ENCODE measurements at regions not wholly inside any gene's neighbourhood (a gene's known extent, or its start where the extent isn't known, plus 50 kb on each side); places are given as distances from the start of the nearest gene placed in this dataset.

DNA sequence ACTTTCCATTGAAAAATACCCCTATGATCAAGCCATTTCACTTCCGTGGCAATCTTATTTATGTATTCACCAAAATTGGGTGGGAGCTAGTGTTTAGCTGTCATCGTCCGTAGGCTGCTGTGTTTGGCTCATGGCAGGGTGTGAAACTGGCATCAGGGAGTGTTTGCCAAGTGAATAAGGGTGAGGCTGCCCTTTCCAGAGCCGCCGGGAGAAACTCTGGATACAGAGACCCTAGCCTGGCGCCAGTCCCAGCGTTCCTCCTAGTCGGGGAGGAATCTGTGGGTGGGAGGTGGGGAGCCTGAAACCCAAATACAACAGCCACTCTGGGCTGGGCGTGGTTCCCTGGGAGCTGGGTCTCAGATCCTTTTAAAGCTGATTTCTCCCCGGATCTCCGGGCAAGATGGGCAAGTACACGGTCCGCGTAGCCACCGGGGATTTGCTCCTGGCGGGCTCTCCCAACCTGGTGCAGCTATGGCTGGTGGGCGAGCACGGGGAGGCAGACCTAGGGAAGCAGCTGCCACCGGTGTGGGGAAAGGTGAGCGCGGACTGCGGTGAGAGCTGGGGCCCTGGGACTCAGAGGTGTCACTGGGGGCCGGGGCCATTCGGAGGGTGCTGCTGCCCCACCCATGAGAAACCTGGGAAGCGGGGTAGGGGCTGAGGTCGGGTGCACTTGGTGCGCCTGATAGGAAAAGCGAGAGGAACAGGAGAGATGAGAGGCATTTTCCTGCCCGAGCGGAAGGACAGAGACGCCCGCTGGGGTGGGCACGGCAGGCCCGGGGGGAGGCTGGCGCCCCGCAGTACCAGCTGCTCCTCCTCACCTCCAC, 62.1 kb upstream of the TEKT1 start:
- H3K27ac Mint-ChIP-seq: no peak overlapping the region
- H3K4me3 Mint-ChIP-seq: no peak overlapping the region
- H3K4me1 Mint-ChIP-seq (ENCODE audit: low read depth): no peaks in the 10 kb centered on the region
- peaks cover 28% of the 10 kb centered on the region for H3K27me3 Mint-ChIP-seq (ENCODE audit: low read depth)
- H3K36me3 Mint-ChIP-seq (ENCODE audit: low read depth): peaks cover 2% of the 10 kb centered on the region
- peaks cover 3% of the 10 kb centered on the region for H3K9me3 Mint-ChIP-seq

DNA sequence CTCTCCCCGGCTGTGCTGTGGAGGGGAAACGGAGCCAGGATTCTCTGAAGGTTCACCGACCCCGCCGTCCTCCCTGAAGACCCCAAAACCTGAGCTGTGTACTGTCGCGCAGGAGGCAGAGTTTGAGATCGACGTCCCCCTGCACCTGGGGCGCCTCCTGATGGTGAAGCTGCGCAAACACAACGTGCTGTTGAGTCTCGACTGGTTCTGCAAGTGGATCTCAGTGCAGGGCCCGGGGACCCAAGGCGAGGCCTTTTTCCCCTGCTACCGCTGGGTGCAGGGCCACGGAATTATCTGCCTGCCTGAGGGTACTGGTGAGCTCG, 62.6 kb upstream of the TEKT1 start:
- Mint-ChIP-seq H3K36me3 (ENCODE audit: low read depth) (no peaks in the 10 kb centered on the region), H3K27me3 (ENCODE audit: low read depth) (peaks cover 25% of the 10 kb centered on the region), H3K4me1 (ENCODE audit: low read depth) (no peaks in the 10 kb centered on the region), H3K9me3 (no peaks in the 10 kb centered on the region), H3K27ac (no peak overlapping the region), H3K4me3 (no peak overlapping the region)

DNA sequence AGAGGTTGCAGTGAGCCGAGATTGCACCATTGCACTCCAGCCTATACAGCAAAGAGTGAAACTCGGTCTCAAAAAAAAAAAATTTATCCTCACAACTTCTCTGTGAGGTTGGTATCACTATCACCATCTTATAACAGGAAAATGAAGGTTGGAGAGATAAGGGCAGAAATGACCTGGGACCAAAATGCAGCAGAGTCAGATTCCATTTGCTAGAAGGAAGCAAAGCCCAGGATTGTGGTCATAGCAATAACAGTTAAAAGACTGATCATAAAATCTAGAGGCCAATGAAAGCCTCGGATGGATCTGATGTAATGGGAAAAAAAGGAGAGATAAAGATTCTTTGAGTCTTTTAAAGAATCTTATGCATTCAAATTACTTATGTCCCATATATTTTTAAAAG, 69.6 kb upstream of the TEKT1 start:
- no peak overlapping the region for H3K27ac Mint-ChIP-seq
- H3K27me3 Mint-ChIP-seq (ENCODE audit: low read depth): peaks cover 3% of the 10 kb centered on the region
- no peaks in the 10 kb centered on the region for H3K9me3 Mint-ChIP-seq
- H3K4me3 Mint-ChIP-seq: no peak overlapping the region
- H3K36me3 Mint-ChIP-seq (ENCODE audit: low read depth): no peaks in the 10 kb centered on the region
- no peaks in the 10 kb centered on the region for H3K4me1 Mint-ChIP-seq (ENCODE audit: low read depth)

DNA sequence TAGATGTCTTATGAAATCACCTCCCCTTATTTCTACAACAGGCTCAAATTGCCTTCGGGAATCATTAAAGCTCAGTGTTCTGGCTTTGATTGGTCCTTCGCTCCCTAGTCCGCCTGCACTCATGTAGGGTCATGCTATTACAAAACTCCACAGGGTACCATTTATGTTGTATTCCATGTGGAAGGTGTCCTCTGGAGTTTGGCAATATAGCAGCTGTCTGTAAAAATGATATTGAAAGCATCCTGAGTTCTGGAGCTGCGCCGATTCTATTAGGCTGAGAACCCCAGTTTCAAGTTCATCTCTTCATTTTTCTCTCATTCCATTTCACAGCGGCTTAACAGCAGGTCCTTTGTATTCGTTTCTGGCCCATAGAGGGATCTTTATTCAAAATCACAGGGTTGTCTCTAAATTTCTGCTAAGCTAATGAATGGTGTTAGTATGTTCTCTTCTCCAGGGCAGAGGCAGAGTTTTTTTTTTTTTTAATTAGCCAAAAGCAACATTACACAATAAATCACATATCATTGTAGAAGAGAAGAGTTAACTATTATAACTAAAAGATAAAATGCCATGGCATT, 71.9 kb upstream of the TEKT1 start:
- no peaks in the 10 kb centered on the region for H3K9me3 Mint-ChIP-seq
- H3K27me3 Mint-ChIP-seq (ENCODE audit: low read depth): no peaks in the 10 kb centered on the region
- H3K4me1 Mint-ChIP-seq (ENCODE audit: low read depth): no peaks in the 10 kb centered on the region

DNA sequence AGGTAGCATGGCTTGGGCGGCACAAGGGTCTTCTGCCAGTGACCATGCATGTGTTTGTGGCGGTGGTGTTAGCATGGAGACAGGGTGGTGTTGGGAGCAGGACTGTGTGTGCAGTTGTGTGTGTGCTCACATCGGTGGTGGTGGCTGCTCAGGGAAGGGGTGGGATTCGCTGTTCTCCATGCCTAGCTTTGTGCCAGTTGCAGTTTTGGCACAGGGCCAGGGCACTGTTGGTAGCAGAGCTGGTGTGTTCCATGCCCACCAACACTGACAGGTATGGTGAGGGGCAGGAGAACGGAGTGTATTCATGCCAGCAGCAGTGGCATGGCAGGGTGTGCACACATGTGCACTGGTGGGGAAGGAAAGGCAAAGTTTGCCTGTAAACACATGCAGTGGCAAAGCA, 77.3 kb upstream of the TEKT1 start:
- no peaks in the 10 kb centered on the region for H3K9me3 Mint-ChIP-seq
- H3K36me3 Mint-ChIP-seq (ENCODE audit: low read depth): no peaks in the 10 kb centered on the region
- H3K4me3 Mint-ChIP-seq: no peak overlapping the region
- H3K27me3 Mint-ChIP-seq (ENCODE audit: low read depth): peaks cover 21% of the 10 kb centered on the region
- H3K4me1 Mint-ChIP-seq (ENCODE audit: low read depth): peaks cover 17% of the 10 kb centered on the region
- no peak overlapping the region for H3K27ac Mint-ChIP-seq

More for the DNA sequence above, 71.9 kb upstream of the TEKT1 start:
- Mint-ChIP-seq H3K4me3 (no peak overlapping the region), H3K27ac (no peak overlapping the region), H3K36me3 (ENCODE audit: low read depth) (no peaks in the 10 kb centered on the region)

DNA sequence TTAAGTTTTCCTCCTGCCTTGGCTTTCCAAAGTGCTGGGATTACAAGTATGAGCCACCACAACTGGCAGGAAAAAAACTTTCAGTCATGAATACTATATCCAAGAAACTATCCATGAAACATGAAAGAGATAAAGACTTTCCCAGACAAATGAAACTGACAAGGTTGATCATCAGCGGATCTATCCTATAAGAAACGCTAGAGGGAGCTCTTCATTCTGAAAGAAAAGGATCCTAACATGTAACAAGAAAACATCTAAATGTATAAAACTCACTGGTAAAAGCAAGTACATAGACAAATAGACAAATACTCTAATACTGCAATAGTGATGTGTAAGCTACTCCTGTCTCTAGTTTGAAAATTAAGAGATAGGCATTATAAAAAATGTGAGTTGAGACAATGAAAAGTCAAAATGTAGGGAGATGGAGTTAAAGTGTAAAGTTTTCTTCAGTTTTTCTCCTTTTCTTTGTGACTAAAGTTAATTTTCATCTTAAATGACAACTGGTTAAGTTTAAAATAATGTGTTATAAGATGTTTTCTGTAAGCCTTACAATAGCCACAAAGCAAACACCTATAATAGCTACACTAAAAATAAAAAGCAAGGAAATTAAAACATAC, 79.6 kb upstream of the TEKT1 start:
- Mint-ChIP-seq H3K9me3 (no peaks in the 10 kb centered on the region), H3K4me1 (ENCODE audit: low read depth) (peaks cover 22% of the 10 kb centered on the region), H3K4me3 (peak overlapping the region; percentile 14), H3K36me3 (ENCODE audit: low read depth) (no peaks in the 10 kb centered on the region), H3K27me3 (ENCODE audit: low read depth) (peaks cover 21% of the 10 kb centered on the region), H3K27ac (no peak overlapping the region)

DNA sequence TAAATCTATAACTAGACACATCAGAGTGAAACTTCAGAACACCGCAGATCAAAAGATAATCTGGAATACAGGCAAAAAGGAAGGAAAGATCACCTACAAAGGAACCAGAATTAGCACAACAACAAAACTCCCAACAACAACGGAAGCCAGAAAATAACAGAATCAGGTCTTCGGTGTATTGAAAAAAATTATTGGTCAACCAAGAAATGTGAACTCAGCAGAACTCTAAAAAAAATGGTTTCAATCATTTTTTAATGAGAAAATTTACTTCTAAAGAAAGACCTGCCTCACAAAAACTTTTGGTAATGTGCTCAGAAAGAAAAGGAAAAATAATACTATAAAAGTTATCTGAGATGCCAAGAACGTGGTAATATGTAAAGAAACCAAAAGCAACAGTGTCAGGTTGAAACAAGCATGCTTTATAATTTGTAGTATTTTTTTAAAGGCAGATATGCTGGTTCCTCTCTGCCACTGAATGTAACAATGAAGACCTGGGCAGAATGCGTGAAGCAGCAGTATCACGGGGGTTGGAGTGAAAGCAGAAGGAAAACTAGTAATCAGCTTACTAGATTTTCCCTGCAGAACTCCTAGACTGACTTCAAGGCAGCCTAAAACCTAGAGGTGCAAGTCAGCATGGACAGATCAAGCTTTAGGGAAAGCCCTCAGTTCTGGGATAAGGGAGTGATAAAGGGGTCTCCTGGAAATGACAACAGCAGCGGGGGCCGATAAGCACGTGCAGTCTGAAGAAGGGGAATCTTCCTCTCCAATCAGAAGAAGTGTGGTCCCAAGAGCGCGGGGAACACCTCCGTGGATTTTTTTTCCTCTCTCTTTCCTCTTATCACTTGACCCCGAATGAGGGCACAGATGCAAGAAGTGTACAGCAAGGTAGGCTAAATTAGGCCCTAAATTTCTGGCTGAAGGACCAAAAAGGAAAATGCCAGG, 80.9 kb upstream of the TEKT1 start:
- Mint-ChIP-seq H3K9me3 (no peaks in the 10 kb centered on the region), H3K36me3 (ENCODE audit: low read depth) (no peaks in the 10 kb centered on the region), H3K4me3 (peak overlapping the region; percentile 35), H3K27ac (peak overlapping the region; percentile 17), H3K4me1 (ENCODE audit: low read depth) (peaks cover 22% of the 10 kb centered on the region), H3K27me3 (ENCODE audit: low read depth) (peaks cover 25% of the 10 kb centered on the region)

DNA sequence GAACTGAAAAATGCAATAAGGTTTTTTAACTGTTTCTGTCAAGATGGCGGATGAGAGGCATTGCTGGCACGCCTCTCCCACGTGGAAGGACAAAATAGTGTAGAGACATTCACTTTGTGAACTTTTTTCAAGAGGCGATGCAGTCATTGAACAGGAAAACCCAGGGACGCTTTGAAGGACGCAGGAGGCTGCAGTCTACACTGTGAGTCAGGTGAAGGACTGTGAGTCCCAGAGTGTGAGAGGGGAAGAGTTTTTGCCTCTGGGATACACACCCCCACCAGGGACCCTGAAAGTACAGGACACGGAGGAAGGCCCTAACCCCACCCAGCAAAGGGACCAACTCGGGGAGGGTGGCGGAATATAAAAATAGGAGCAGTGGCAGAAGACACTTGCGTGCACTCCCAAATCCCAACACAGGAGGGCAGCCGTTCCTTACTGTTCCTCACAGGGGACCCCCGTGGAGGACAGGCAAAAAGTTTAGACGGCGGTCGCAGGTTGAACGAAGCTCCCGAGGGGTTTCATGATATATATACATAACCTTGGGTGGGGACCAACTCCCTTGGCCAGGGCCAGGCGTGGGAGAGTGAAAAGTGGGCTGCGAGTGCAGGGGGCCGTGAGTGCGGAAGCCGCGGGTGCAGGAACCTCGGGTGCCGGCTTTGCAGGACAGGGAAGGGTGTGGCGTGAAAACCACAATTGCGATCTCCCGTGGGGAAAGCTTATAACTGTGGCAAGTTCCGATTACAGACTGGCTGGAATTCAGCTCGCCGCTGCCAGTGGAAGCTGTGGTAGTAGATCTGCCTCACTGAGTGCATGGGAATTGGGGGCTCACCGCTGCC, 82.0 kb upstream of the ALOX12 start:
- no peaks in the 10 kb centered on the region for H3K9me3 Mint-ChIP-seq
- H3K4me3 Mint-ChIP-seq: peak overlapping the region; percentile 76
- peaks cover 22% of the 10 kb centered on the region for H3K4me1 Mint-ChIP-seq (ENCODE audit: low read depth)
- H3K27me3 Mint-ChIP-seq (ENCODE audit: low read depth): peaks cover 25% of the 10 kb centered on the region
- no peak overlapping the region for H3K27ac Mint-ChIP-seq
- H3K36me3 Mint-ChIP-seq (ENCODE audit: low read depth): no peaks in the 10 kb centered on the region

DNA sequence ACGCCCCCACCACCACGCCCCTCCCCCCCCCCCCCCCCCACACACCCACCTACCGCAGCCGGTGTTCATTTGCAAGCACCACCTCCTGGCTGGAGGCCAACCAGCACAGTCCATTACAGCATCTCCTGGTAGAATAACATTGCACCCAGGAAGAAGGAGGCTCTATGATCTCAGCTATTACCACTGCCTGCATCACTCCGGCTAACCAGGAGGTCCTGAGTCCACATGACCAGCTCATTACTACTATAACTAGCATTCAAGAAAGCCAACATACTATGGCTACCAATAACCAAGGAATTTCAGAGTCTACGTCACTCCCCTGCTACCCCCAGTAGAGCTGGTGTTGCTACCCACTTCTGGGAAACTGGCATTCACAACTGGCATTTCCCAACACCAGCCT, 81.1 kb upstream of the ALOX12 start:
- Mint-ChIP-seq H3K27me3 (ENCODE audit: low read depth) (peaks cover 25% of the 10 kb centered on the region), H3K27ac (no peak overlapping the region)

DNA sequence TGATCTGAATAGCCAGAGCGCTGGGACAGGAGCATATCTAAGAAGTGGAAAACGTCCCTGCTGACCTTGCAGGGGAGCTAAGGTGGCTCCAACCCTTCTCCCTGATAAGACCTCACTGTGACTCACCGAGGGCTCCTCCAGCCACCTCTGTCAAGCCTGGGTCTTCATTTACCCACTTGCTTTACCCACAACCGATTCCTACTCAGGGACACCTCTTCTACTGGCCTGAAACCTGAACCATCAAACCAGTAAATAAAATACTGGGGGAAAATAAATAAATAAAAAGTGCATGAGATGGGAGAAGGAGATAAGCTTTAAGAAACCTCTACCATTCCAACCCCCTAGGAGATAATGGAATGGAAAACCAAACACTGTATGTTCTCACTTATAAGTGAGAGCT, 80.2 kb upstream of the ALOX12 start:
- peaks cover 22% of the 10 kb centered on the region for H3K4me1 Mint-ChIP-seq (ENCODE audit: low read depth)
- no peaks in the 10 kb centered on the region for H3K36me3 Mint-ChIP-seq (ENCODE audit: low read depth)

More for the DNA sequence above, 81.1 kb upstream of the ALOX12 start:
- Mint-ChIP-seq H3K9me3 (no peaks in the 10 kb centered on the region), H3K4me3 (no peak overlapping the region), H3K4me1 (ENCODE audit: low read depth) (peaks cover 22% of the 10 kb centered on the region), H3K36me3 (ENCODE audit: low read depth) (no peaks in the 10 kb centered on the region)

DNA sequence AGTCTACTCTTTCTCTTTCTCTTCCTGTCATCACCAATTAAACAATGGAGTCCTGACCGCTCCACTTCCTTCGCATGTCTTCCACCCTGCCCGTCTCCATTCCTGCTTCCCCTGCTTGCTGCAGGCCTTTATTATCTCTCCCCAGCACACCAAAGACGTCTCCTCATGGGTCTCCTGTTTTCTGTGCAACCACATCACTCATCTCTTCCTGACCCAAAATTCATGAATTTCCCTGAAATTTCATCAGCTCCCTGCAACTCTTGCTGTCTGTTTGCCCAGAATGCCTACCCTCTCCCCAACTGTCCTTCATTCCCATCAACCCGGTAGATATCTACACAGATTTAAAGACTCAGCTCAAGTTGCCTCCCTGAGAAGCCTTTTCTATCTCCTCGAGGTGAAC, 76.7 kb upstream of the ALOX12 start:
- H3K27me3 Mint-ChIP-seq (ENCODE audit: low read depth): peaks cover 4% of the 10 kb centered on the region
- no peak overlapping the region for H3K27ac Mint-ChIP-seq
- no peaks in the 10 kb centered on the region for H3K36me3 Mint-ChIP-seq (ENCODE audit: low read depth)
- no peaks in the 10 kb centered on the region for H3K9me3 Mint-ChIP-seq
- no peak overlapping the region for H3K4me3 Mint-ChIP-seq
- H3K4me1 Mint-ChIP-seq (ENCODE audit: low read depth): peaks cover 3% of the 10 kb centered on the region

More for the DNA sequence above, 80.2 kb upstream of the ALOX12 start:
- no peak overlapping the region for H3K4me3 Mint-ChIP-seq
- no peaks in the 10 kb centered on the region for H3K9me3 Mint-ChIP-seq
- H3K27ac Mint-ChIP-seq: no peak overlapping the region
- H3K27me3 Mint-ChIP-seq (ENCODE audit: low read depth): peaks cover 25% of the 10 kb centered on the region

DNA sequence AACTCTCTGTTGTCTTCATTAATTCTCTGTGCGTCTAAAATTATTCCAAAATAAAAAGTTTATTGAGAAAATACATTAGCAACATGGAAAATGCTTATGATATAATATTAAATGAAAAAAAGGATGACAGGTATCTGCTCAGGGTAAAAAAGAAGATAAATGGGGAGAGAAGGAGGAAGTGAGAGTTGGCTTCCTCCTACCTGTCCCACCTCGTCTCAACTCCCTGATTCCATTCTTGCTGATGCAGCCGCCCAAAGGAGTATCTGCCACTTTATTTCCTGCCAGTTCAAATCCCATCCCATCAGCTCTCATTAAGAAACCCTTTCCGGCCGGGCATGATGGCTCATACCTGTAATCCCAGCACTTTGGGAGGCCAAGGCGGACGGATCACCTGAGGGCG, 72.5 kb upstream of the ALOX12 start:
- Mint-ChIP-seq H3K27me3 (ENCODE audit: low read depth) (no peaks in the 10 kb centered on the region), H3K4me3 (no peak overlapping the region), H3K4me1 (ENCODE audit: low read depth) (peaks cover 4% of the 10 kb centered on the region), H3K36me3 (ENCODE audit: low read depth) (peaks cover 5% of the 10 kb centered on the region), H3K27ac (no peak overlapping the region), H3K9me3 (no peaks in the 10 kb centered on the region)

DNA sequence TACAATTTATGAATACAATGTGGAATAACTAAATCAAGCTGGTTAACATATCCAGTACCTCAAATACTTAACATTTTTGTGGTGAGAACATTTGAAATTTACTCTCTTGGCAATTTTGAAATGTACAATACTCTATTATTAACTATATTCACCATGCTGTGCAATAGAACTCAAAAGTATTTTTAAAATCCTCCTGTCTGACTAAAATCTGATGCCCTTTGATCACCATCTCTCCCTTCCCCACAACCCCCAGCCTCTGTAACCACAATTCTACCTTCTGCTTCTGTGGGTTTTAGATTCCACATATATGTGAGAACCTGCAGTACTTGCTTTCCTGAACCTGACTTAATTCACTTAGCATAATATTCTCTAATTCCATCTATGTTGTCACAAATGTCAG, 71.6 kb upstream of the ALOX12 start:
- Mint-ChIP-seq H3K27me3 (ENCODE audit: low read depth) (no peaks in the 10 kb centered on the region), H3K4me1 (ENCODE audit: low read depth) (peaks cover 4% of the 10 kb centered on the region), H3K9me3 (no peaks in the 10 kb centered on the region), H3K36me3 (ENCODE audit: low read depth) (peaks cover 5% of the 10 kb centered on the region), H3K27ac (no peak overlapping the region), H3K4me3 (no peak overlapping the region)

DNA sequence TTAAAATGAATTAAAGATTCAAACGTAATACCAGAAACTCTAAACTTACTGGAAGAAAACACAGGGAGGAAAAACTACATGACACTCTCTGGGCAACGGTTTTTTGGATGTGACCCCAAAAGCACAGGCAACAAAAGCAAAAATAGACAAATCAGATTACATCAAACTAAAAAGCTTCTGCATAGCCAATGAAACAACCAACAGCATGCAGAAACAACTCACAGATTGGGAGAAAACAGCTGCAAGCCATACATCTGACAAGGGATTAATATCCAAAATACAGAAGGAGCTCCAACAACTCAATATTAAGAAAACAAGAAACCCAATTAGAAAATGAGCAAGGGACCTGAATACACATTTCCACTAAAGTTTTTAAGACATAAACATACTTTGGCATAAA, 69.2 kb upstream of the ALOX12 start:
- Mint-ChIP-seq H3K36me3 (ENCODE audit: low read depth) (peaks cover 5% of the 10 kb centered on the region), H3K9me3 (no peaks in the 10 kb centered on the region), H3K4me1 (ENCODE audit: low read depth) (peaks cover 4% of the 10 kb centered on the region)

More for the DNA sequence above, 69.2 kb upstream of the ALOX12 start:
- Mint-ChIP-seq H3K4me3 (no peak overlapping the region), H3K27ac (no peak overlapping the region), H3K27me3 (ENCODE audit: low read depth) (peaks cover 6% of the 10 kb centered on the region)

Data from T-helper 1 cell treated with Interleukin-12 subunit alpha and Interleukin-12 subunit beta and Interleukin-4 antibody, amounts not matched to agents 30 μg/mL and 1 μg/mL, for 36 hours (primary cell).